ENCODE measurements at regions not wholly inside any gene's neighbourhood (a gene's known extent, or its start where the extent isn't known, plus 50 kb on each side); places are given as distances from the start of the nearest gene placed in this dataset.

- TF ChIP-seq NFYB (CRISPR knock-in tag; IDR thresholded peaks at IDR 0.05) (no peak), ZNF292 (CRISPR knock-in tag; IDR thresholded peaks at IDR 0.05; ENCODE audit: borderline replicate concordance, low read depth) (no peak), ZNF790 (CRISPR knock-in tag; IDR thresholded peaks at IDR 0.05; ENCODE audit: borderline replicate concordance) (no peak), ZNF570 (CRISPR knock-in tag; IDR thresholded peaks at IDR 0.05; ENCODE audit: borderline replicate concordance) (no peak), CREB1 (IDR thresholded peaks at IDR 0.05) (no peak), CREB1 (CRISPR knock-in tag; IDR thresholded peaks at IDR 0.05) (no peak), CTCF (CRISPR knock-in tag; IDR thresholded peaks at IDR 0.05) (no peak), ATF2 (CRISPR knock-in tag; IDR thresholded peaks at IDR 0.05) (no peak), ZNF563 (CRISPR knock-in tag; IDR thresholded peaks at IDR 0.05) (no peak), ESRRA (CRISPR knock-in tag; IDR thresholded peaks at IDR 0.05; ENCODE audit: low read depth) (no peak), ZKSCAN5 (CRISPR knock-in tag; IDR thresholded peaks at IDR 0.05) (no peak)
These were observed 556.0 kb upstream of the MEX3C start for GRCh38 chr18:51753365-51754057.

All from HepG2 (cell line).